HEK293 (cell line): ENCODE measurements at regions not wholly inside any gene's neighbourhood (a gene's known extent, or its start where the extent isn't known, plus 50 kb on each side); places are given as distances from the start of the nearest gene placed in this dataset.

Experiments used
- CTCF ChIA-PET: fragments of 350-600 bp; formaldehyde crosslinking; extraction: SDS; loops from one replicate; lab custom pipeline; 2021; ENCODE audit warnings: antibody characterized with exemption; lab: Yijun Ruan, JAX
- POLR2A ChIA-PET: fragments of 300-600 bp; formaldehyde crosslinking; extraction: SDS; loops from one replicate; lab custom pipeline; 2020; ENCODE audit warnings: antibody characterized with exemption, inconsistent platforms; lab: Yijun Ruan, JAX
- H3K27ac ChIP-seq: fragments of 200-500 bp; sonication (Bioruptor generic); 2 replicates; pipeline ENCODE4 v1.5.1; 2014; ENCODE audit warnings: low read depth, low read length, control low read depth, inconsistent platforms; ENCODE audit errors: extremely low read depth
- H3K36me3 ChIP-seq, 2 experiments: fragments of 200-500 bp in 1 of 2; sonication (Bioruptor generic) in 1 of 2; 1 replicate in 1 of 2; 2 replicates in 1 of 2; pipeline ENCODE4 v1.5.1; 2014 to 2017; ENCODE audit warnings: inconsistent platforms in 2 of 2, low read length in 2 of 2; ENCODE audit not compliant: control insufficient read depth in 2 of 2, insufficient read depth in 1 of 2
- H3K4me1 ChIP-seq: fragments of 200-500 bp; sonication (Bioruptor generic); 2 replicates; pipeline ENCODE4 v1.5.1; 2014; ENCODE audit warnings: mild to moderate bottlenecking, low read length, inconsistent platforms; ENCODE audit not compliant: control insufficient read depth, insufficient read depth
- H3K4me3 ChIP-seq: 2 replicates; pipeline ENCODE4 v1.5.1; 2011; ENCODE audit warnings: low read depth, mild to moderate bottlenecking, control low read depth, low read length, moderate library complexity
- H3K9me3 ChIP-seq: fragments of 200-500 bp; sonication (Bioruptor generic); 2 replicates; pipeline ENCODE4 v1.5.1; 2014; ENCODE audit warnings: low read depth, low read length, inconsistent platforms; ENCODE audit not compliant: control insufficient read depth, insufficient read depth
- ATF2 ChIP-seq: fragments of 450-650 bp; formaldehyde crosslinking; IDR thresholded peaks from 2 replicates; pipeline ENCODE4 v1.5.1; 2016; ENCODE audit warnings: missing biosample characterization, missing genetic modification characterization, low read depth
- HOXC10 ChIP-seq: sonication (generic); formaldehyde crosslinking; IDR thresholded peaks from 2 replicates; pipeline ENCODE4 v1.8.1; 2023; ENCODE audit warnings: mild to moderate bottlenecking, missing genetic modification reagents
- PRDM10 ChIP-seq: fragments of 450-650 bp; formaldehyde crosslinking; IDR thresholded peaks from 2 replicates; pipeline ENCODE4 v1.5.1; 2016; ENCODE audit warnings: missing biosample characterization, missing genetic modification characterization
- REST ChIP-seq: fragments of 450-650 bp; formaldehyde crosslinking; IDR thresholded peaks from 2 replicates; pipeline ENCODE4 v1.5.1; 2016; ENCODE audit warnings: missing biosample characterization, missing genetic modification characterization
- ZBTB17 ChIP-seq: fragments of 450-650 bp; formaldehyde crosslinking; IDR thresholded peaks from 2 replicates; pipeline ENCODE4 v1.5.1; 2016; ENCODE audit warnings: missing biosample characterization, missing genetic modification characterization
- ZBTB21 ChIP-seq: fragments of 450-650 bp; formaldehyde crosslinking; IDR thresholded peaks from 2 replicates; pipeline ENCODE4 v1.5.1; 2017; ENCODE audit warnings: missing biosample characterization, missing genetic modification characterization
- ZNF18 ChIP-seq: fragments of 450-650 bp; formaldehyde crosslinking; IDR thresholded peaks from 2 replicates; pipeline ENCODE4 v1.5.1; 2016; ENCODE audit warnings: missing biosample characterization, missing genetic modification characterization
- ZNF202 ChIP-seq: fragments of 450-650 bp; formaldehyde crosslinking; IDR thresholded peaks from 2 replicates; pipeline ENCODE4 v1.5.1; 2016; ENCODE audit warnings: missing biosample characterization, missing genetic modification characterization, borderline replicate concordance
- ZNF335 ChIP-seq: fragments of 450-650 bp; formaldehyde crosslinking; conservative IDR thresholded peaks from 2 replicates; pipeline ENCODE4 v1.5.1; 2016; ENCODE audit warnings: missing biosample characterization, missing genetic modification characterization
- ZNF341 ChIP-seq: fragments of 450-650 bp; formaldehyde crosslinking; IDR thresholded peaks from 2 replicates; pipeline ENCODE4; 2016; ENCODE audit warnings: low read depth, missing biosample characterization, missing genetic modification characterization
- ZNF394 ChIP-seq: fragments of 450-650 bp; formaldehyde crosslinking; IDR thresholded peaks from 2 replicates; pipeline ENCODE4 v1.5.1; 2016; ENCODE audit warnings: missing biosample characterization, missing genetic modification characterization, mild to moderate bottlenecking, moderate library complexity, borderline replicate concordance
- ZNF416 ChIP-seq: fragments of 450-650 bp; formaldehyde crosslinking; IDR thresholded peaks from 2 replicates; pipeline ENCODE4 v1.5.1; 2016; ENCODE audit warnings: missing biosample characterization, missing genetic modification characterization
- ZNF449 ChIP-seq: fragments of 450-650 bp; formaldehyde crosslinking; IDR thresholded peaks from 2 replicates; pipeline ENCODE4 v1.5.1; 2017; ENCODE audit warnings: missing biosample characterization, mild to moderate bottlenecking, missing genetic modification characterization, moderate library complexity
- ZNF514 ChIP-seq: fragments of 450-650 bp; formaldehyde crosslinking; IDR thresholded peaks from 2 replicates; pipeline ENCODE4 v1.5.1; 2016; ENCODE audit warnings: missing biosample characterization, missing genetic modification characterization
- ZNF558 ChIP-seq: fragments of 450-650 bp; formaldehyde crosslinking; IDR thresholded peaks from 2 replicates; pipeline ENCODE4 v1.5.1; 2016; ENCODE audit warnings: missing biosample characterization, missing genetic modification characterization
- ZNF596 ChIP-seq: fragments of 450-650 bp; IDR thresholded peaks from 2 replicates; pipeline ENCODE4 v1.5.0; 2018; ENCODE audit warnings: missing biosample characterization, mild to moderate bottlenecking, missing genetic modification characterization, moderate library complexity
- ZNF610 ChIP-seq: fragments of 450-650 bp; formaldehyde crosslinking; IDR thresholded peaks from 2 replicates; pipeline ENCODE4 v1.5.1; 2016; ENCODE audit warnings: missing biosample characterization, missing genetic modification characterization, borderline replicate concordance
- ZNF626 ChIP-seq: fragments of 450-650 bp; sonication (Bioruptor Pico); formaldehyde crosslinking; IDR thresholded peaks from 2 replicates; pipeline ENCODE4 v1.5.1; 2018; ENCODE audit warnings: missing biosample characterization, missing genetic modification characterization, inconsistent platforms
- ZSCAN4 ChIP-seq: fragments of 450-650 bp; formaldehyde crosslinking; IDR thresholded peaks from 2 replicates; pipeline ENCODE4 v1.5.1; 2017; ENCODE audit warnings: missing biosample characterization, missing genetic modification characterization

GRCh38 chr3:27883266-27883665, 161.1 kb upstream of the EOMES start:
- no peak overlapping the region for H3K4me3 ChIP-seq
- ChIA-PET CTCF (no interaction called here), POLR2A (no interaction called here)
- no peaks in the 10 kb centered on the region for H3K4me1 ChIP-seq
- TF ChIP-seq ZNF610 (tag by site-specific recombination) (no peak), ZBTB17 (no peak), PRDM10 (tag by site-specific recombination) (no peak), ZNF202 (no peak), ZNF449 (no peak), ZNF596 (no peak), ZNF341 (tag by site-specific recombination) (no peak), ZNF558 (tag by site-specific recombination) (no peak)
- no peaks in the 10 kb centered on the region for H3K36me3 ChIP-seq
- H3K27ac ChIP-seq, result no peak overlapping the region
- H3K9me3 ChIP-seq, result no peaks in the 10 kb centered on the region

- ChIA-PET CTCF (no interaction called here), POLR2A (no interaction called here)
- no peaks in the 10 kb centered on the region for H3K9me3 ChIP-seq
- H3K36me3 ChIP-seq, result no peaks in the 10 kb centered on the region
- H3K27ac ChIP-seq, result no peak overlapping the region
- TF ChIP-seq ZNF18 (tag by site-specific recombination) (no peak), ZNF626 (tag by site-specific recombination) (no peak), ZBTB21 (no peak), ZNF335 (tag by site-specific recombination) (no peak), HOXC10 (no peak), REST (tag by site-specific recombination) (no peak), ATF2 (tag by site-specific recombination) (no peak), ZSCAN4 (no peak), ZNF394 (tag by site-specific recombination) (no peak), ZNF514 (tag by site-specific recombination) (no peak), ZNF416 (tag by site-specific recombination) (no peak)
- H3K4me3 ChIP-seq, result no peak overlapping the region
- no peaks in the 10 kb centered on the region for H3K4me1 ChIP-seq
Measured at GRCh38 chr3:27885641-27886040, 163.5 kb upstream of the EOMES start.
